Esophagus mucosa (tissue), 1 donor: ENCODE measurements at regions not wholly inside any gene's neighbourhood (a gene's known extent, or its start where the extent isn't known, plus 50 kb on each side); places are given as distances from the start of the nearest gene placed in this dataset.

Source experiments
- ATAC-seq: fragments of 200-7000 bp; cut with Tn5 transposase; one replicate; pipeline ENCODE4 v1.9.1; 2020
- donor health status: DM: yes; HTN: yes; CAD: no.

- ATAC-seq = no peak
Observed at GRCh38 chr12:43009846-43010240, 420.3 kb upstream of the PRICKLE1 start.

- no peak for ATAC-seq
Observed at GRCh38 chr12:43008953-43009845, 419.7 kb upstream of the PRICKLE1 start.

DNA sequence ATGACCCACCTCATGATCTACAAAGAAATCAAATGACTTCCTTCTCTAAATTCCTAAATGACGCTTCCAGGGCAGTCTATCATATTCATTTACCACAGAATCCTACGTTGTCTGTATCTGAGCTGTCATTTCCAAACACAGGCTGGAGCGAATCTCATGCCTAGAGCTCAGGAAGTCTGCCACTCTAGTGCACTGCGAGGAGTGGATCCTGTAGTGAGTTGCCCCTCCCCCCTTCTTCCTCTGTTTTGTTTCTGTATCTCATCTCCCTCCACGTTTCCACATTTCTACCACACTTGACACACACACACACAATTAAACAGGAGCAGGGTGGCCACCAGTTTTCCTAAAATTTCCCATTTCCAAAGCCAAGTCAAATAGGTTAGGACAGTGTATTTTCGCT is 415.4 kb upstream of the PRICKLE1 start:
- no peak for ATAC-seq

DNA sequence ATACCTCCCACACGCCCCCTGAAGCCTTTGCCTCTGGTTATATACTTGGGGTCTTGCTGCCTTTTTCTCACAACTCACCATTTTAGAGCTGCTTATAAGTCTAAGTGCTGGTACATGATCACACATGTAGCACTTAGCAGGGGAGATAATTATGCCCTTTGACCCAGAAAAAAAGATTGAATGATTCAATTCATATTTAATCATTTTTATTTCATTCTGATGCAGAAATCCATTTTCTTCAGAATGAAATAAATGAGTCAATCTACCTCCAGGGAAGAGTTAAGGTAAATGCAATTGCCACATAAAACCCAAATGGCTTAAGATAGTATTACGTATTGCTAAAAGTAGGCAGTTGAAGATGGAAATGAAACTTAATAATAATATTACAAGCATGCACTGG is 414.6 kb upstream of the PRICKLE1 start:
- no peak for ATAC-seq

- no peak for ATAC-seq
Observed at GRCh38 chr12:42996869-42997431, 407.4 kb upstream of the PRICKLE1 start.

DNA sequence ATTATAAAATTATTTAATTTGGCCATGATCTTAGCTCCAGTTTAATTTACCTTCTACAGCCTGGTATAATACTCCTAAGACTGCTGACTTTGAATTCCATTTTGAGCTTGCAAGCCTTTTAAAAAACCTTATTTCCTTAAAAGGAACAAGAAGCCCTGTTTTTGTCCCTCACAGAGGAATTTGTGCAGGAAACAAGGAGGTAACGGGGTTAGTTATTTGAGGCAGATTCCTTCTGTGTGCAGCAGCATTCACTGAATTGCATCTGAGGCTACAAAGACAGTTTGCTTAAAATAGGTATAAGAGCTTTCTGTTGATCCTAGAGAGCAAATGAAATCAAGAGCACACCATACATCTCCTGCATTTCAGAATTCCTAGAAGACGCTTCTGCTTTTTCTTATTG is 403.3 kb upstream of the PRICKLE1 start:
- ATAC-seq = no peak

- no peak for ATAC-seq
Observed at GRCh38 chr12:42990387-42990786, 400.8 kb upstream of the PRICKLE1 start.

DNA sequence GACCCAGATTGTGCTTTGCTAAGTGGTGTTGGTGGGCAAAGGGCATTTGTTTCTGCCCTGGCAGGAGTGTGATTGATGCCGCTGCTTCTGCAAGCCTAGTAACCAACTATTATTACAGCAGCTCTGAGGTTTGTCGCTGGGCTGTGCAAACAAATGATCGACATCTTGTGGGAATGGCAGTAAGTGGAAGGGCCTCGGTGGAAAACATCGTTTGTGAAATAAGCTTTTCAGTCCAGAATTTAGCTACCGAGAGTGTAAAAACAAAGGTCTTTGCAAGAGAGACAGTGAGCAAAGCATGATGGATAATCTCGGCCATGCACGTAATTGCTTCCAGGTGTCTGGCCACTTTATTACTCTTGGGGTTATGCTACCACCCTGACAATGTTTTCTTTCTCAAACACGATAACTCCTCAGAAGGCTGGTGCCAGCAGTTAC is 397.7 kb upstream of the PRICKLE1 start:
- no peak for ATAC-seq

GRCh38 chr12:42985506-42985905 is 396.0 kb upstream of the PRICKLE1 start:
- no peak for ATAC-seq

DNA sequence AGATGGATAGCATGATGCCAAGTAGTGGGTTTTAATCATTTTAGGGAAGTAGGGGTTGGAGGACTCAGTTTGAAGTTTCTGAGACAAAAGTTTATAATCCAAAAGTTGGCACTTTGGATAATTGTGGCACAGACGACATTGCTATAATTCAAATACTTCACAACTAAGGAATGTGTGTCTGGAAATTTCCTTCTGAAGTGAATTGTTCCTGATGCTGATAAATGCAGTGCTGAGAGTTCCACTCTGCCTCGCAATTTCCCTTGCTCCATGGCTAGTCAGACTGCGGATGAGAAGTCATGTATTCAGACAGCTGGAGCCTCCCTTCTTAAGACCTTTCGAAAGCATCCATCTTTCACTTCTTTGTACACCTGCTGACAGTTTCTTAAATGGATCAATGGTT is 393.3 kb upstream of the PRICKLE1 start:
- no peak for ATAC-seq

GRCh38 chr12:42981379-42981778 is 391.8 kb upstream of the PRICKLE1 start:
- no peak for ATAC-seq

DNA sequence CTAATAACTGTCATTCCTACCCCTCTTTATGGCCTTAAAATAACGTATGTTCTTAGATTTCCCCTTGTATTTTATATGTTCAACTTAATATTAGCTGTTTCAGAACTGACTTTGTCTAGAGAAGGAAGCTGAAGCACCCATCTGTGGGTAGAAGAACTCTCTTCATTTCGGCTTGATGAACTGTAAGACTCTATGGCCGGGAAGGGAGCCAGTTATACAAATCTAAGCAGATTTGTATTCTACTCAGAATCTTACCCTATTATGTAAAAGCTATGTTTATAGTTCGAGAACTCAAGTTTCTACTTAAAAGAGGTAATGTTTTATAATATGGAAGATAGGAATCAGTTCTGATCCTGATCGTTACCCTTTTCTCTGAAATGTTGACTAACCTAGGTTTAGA is 390.9 kb upstream of the PRICKLE1 start:
- ATAC-seq = no peak

DNA sequence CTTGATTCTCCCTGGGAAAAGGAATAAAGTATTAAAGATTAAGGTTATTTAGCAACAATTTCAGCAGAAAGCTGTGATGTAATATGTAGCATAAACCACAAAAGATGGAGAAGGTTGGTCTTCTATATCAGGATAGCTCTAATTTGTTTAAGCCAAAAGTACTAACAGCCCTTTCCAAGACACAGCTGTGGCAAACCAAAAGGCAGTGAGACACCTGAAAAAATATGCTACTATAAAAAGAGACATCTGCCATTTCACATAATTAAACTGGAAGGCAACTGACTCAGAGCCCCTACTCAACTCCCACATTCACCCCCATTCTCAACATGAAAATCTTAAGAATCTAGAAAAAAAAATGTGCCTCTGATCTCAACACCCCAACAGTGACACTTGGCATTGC is 390.2 kb upstream of the PRICKLE1 start:
- no peak for ATAC-seq

DNA sequence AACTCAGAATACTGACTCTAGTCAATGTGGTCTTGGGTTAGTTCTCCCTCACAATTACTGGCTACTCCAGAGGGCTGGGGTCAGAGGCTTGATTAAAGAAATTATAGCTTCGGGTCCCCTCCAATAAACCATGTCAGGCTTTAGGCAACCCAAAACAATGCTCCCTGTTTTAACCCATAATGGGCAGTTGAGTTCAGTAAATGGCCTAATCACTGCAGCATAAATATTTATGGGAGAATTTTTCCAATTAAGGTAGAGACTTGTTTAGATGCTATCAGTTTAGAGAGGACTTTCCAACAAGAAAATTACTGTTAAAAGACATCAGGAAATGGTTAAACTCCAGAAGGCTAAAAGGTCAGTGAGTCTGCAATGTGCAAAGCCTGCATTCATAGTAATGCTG is 389.2 kb upstream of the PRICKLE1 start:
- ATAC-seq = no peak

DNA sequence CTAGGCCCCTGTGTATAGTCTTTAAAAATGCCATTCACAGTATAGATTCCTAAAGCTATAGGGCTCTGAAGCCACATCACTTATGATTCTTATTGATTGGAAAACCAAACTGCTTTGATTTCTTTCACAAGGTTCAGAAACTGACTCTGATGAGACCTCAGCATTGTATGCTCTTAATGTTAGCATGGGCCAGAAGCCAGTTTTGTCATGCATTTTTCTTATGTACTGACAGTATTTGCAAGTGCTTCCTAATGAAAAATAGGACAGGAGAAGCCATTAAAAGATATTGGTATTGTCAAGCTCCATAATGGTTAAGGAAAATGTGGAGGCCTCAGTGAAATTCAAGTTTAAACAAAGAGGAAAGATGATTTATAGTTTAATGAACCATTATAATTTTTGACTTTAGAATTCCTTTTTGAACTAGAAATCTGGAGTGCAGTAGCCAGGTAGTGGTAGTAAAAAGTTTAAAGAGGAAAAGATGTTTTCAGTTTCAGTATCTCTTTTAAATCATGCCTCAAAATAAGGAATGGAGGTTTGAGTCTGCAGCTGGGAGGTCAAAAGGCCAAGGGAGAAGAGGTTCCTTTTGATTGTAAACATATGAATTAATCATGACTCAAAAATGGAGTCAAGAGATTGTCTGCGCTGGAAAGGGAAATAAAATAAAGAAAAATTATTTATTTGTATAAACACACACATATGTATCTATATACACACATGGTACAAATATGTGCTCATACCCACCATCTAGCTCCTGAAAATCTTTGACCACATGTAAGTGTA is 388.1 kb upstream of the PRICKLE1 start:
- no peak for ATAC-seq

DNA sequence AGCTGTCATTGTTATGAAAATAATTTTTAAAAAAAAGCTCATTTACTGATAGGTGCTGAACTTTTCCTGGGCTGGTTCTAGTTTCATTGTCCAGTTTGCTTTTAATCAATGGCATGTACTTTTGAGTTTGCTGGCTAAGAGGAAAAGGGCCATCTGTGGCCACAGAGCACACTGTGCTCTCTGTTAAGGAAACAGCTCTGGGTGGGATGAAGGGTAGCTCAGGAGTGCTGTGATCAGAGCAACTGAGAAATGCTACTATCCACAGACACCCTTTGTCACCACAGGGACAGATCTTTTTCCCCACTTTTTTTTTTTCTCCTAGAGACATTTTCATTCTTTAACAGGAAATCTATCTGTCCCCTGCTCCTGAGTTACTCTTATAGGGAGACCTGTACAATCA is 387.1 kb upstream of the PRICKLE1 start:
- ATAC-seq = no peak

DNA sequence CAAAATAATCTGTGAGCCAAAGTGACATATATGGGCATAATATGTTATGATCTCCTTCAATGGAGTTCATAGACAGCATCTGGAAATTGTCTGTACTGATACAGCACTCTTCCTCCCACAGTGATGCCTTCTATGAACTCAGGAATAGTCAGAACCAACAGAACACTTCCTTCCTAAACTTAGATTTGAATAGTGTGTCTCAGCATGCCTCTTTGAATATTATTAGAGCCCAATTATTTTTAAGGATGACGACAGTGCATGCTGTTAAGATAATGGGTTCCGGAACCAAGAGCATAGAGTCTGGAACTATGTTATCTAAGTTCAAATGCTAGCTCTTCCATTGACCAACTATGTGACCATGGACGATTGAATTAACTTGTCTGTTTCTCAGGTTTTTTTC is 386.6 kb upstream of the PRICKLE1 start:
- no peak for ATAC-seq

DNA sequence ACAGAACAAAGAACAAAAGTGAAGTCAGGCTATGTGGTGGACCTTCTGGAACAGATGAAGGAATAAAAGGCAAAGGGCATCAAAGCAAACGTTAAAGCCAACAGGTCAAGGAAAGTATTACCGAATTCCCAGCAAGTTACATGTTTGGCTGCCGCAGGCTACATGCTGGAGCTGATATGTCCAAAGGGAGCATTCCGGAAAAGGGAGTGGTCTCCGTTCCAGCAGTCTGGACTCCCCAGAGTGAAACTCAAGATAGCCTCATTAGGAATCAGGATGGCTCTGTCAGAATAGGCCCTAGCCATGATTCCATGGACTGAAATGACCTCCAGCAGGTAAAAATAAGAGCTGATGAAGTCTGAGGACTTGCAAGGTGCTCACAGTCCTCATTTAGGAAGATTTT is 379.8 kb upstream of the PRICKLE1 start:
- no peak for ATAC-seq

DNA sequence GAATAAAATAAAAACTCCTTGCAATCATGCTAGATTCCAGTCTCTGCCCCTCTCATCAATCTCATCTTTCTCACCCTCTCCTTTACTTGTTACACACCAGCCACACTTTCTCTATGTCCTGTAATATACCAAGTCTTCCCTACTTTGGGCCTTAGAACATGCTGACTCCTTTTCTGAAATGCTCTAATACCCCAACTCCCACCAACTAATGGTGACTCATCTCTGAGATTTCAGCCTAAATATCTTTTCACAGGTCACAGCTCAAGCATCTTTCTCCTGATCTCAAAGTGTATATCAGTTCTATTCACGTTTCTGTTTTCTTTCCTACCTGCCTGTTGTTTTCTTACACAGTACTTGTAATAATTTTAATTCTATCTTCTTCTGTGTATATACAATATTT is 378.9 kb upstream of the PRICKLE1 start:
- ATAC-seq = no peak

GRCh38 chr12:42967850-42968249 is 378.3 kb upstream of the PRICKLE1 start:
- no peak for ATAC-seq

- ATAC-seq = no peak
Observed at GRCh38 chr12:42963988-42964387, 374.4 kb upstream of the PRICKLE1 start.

DNA sequence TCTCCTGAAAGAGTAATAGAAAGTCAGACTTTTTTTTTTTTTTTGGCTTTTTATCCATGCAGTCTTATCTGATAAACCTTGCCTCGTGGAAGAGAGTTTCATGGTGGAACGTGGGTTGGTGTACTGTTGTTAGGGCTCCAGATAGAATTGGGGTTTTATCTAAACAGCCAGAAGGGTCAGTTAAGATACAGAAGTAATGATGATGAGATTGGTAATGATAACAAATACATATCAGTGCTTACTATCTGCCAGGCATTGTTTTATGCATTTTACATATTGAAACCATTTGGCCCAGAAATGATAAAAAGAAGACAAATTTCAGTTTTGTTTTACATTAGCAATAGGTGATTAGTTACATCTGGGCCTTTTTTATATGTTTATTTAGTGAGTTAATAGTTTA is 372.8 kb upstream of the PRICKLE1 start:
- no peak for ATAC-seq

GRCh38 chr12:42961395-42961794 is 371.8 kb upstream of the PRICKLE1 start:
- ATAC-seq = peak; percentile 95

GRCh38 chr12:42960087-42960527 is 370.6 kb upstream of the PRICKLE1 start:
- ATAC-seq = peak; percentile 33
